GM23248 (cell line): ENCODE measurements at regions not wholly inside any gene's neighbourhood (a gene's known extent, or its start where the extent isn't known, plus 50 kb on each side); places are given as distances from the start of the nearest gene placed in this dataset.

ENCODE experiments used
- EZH2 ChIP-seq: fragments of 200-600 bp; sonication (generic); IDR thresholded peaks from 2 replicates; pipeline ENCODE4 v1.6.1; 2018; ENCODE audit warnings: antibody characterized with exemption, mild to moderate bottlenecking; ENCODE audit not compliant: insufficient read depth, poor library complexity, severe bottlenecking
- EZH2phosphoT487 ChIP-seq: fragments of 200-600 bp; sonication (generic); IDR thresholded peaks from 2 replicates; pipeline ENCODE4 v1.6.1; 2018; ENCODE audit warnings: antibody characterized with exemption, moderate library complexity, mild to moderate bottlenecking, low read depth; ENCODE audit not compliant: insufficient read depth

DNA sequence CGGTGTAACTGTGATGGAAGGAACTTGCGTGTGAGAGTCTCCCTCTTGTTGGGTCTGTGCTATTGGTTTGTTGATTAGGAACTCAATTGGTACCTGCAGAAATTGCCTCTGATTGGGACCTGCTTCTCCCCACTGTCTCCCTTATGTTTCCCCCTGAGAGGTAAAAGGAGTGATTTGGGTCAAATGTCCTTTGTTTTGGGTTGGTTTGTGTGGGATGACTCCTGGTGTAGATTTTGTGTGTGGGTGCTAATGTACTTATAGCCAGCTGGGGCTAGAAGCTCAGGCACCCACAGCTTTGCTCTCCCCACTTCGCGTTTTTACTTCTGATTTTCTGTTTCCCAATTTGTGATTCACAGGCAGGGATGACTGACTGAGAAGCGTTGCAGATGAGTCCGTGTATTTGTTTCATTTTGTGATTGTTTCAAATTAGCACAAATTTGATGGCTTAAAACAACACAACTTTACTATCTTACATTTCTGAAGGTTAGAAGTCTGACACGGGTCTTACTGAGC is 79.1 kb downstream of the UTRN start:
- TF ChIP-seq EZH2 (no peak), EZH2phosphoT487 (no peak)
